GM19372 (cell line): ENCODE measurements at regions not wholly inside any gene's neighbourhood (a gene's known extent, or its start where the extent isn't known, plus 50 kb on each side); places are given as distances from the start of the nearest gene placed in this dataset.

Experiments used
- ATAC-seq: cut with Tn5 transposase; IDR thresholded peaks from one replicate; pipeline ENCODE4 v1.9.1; 2021; ENCODE audit warnings: mild to moderate bottlenecking, low read depth, moderate library complexity; ENCODE audit not compliant: unreplicated experiment

GRCh38 chr5:174356536-174356935 is 311.0 kb downstream of the NSG2 start:
- no peak for ATAC-seq

GRCh38 chr5:174358276-174358675 is 312.8 kb downstream of the NSG2 start:
- ATAC-seq = no peak

- no peak for ATAC-seq
These were observed 313.6 kb downstream of the NSG2 start for GRCh38 chr5:174359071-174359470.

GRCh38 chr5:174362514-174362913 is 317.0 kb downstream of the NSG2 start:
- no peak for ATAC-seq

GRCh38 chr5:174363934-174364333 is 318.4 kb downstream of the NSG2 start:
- ATAC-seq = no peak

GRCh38 chr5:174364676-174365075 is 319.2 kb downstream of the NSG2 start:
- no peak for ATAC-seq

- no peak for ATAC-seq
These were observed 326.1 kb downstream of the NSG2 start for GRCh38 chr5:174371600-174372094.

- no peak for ATAC-seq
These were observed 328.7 kb downstream of the NSG2 start for GRCh38 chr5:174374206-174374605.

- no peak for ATAC-seq
These were observed 330.6 kb downstream of the NSG2 start for GRCh38 chr5:174376056-174376455.

GRCh38 chr5:174376726-174377373 is 331.3 kb downstream of the NSG2 start:
- no peak for ATAC-seq

GRCh38 chr5:174378121-174378874 is 332.8 kb downstream of the NSG2 start:
- ATAC-seq = no peak

- no peak for ATAC-seq
These were observed 334.8 kb downstream of the NSG2 start for GRCh38 chr5:174380311-174380710.

- ATAC-seq = no peak
These were observed 335.7 kb downstream of the NSG2 start for GRCh38 chr5:174381241-174381640.

GRCh38 chr5:174383210-174384167 is 338.0 kb downstream of the NSG2 start:
- ATAC-seq = no peak

- ATAC-seq = no peak
These were observed 339.0 kb downstream of the NSG2 start for GRCh38 chr5:174384509-174384947.

- ATAC-seq = no peak
These were observed 338.1 kb upstream of the MSX2 start for GRCh38 chr5:174386306-174386705.

- no peak for ATAC-seq
These were observed 337.5 kb upstream of the MSX2 start for GRCh38 chr5:174386846-174387245.

- ATAC-seq = no peak
These were observed 336.9 kb upstream of the MSX2 start for GRCh38 chr5:174387448-174387847.

GRCh38 chr5:174392892-174393291 is 331.5 kb upstream of the MSX2 start:
- no peak for ATAC-seq

GRCh38 chr5:174396541-174396940 is 327.8 kb upstream of the MSX2 start:
- no peak for ATAC-seq

GRCh38 chr5:174397206-174397605 is 327.2 kb upstream of the MSX2 start:
- ATAC-seq = no peak
